OCI-LY1 (cell line): ENCODE measurements at regions not wholly inside any gene's neighbourhood (a gene's known extent, or its start where the extent isn't known, plus 50 kb on each side); places are given as distances from the start of the nearest gene placed in this dataset.

ENCODE experiments used
- EZH2 ChIP-seq: fragments of 200-600 bp; sonication (generic), shearing (Covaris generic); IDR thresholded peaks from 2 replicates; pipeline ENCODE4 v1.8.0; 2017; ENCODE audit warnings: borderline replicate concordance, mixed run types, mild to moderate bottlenecking, antibody characterized with exemption, low read length, moderate library complexity, mixed read lengths
- TF ChIP-seq, protein P1 (sequence below): fragments of 200-600 bp; sonication (generic), shearing (Covaris generic); IDR thresholded peaks from 2 replicates; pipeline ENCODE4 v1.5.1; 2017; ENCODE audit warnings: mild to moderate bottlenecking, antibody characterized with exemption, low read length, moderate library complexity, mixed read lengths

DNA sequence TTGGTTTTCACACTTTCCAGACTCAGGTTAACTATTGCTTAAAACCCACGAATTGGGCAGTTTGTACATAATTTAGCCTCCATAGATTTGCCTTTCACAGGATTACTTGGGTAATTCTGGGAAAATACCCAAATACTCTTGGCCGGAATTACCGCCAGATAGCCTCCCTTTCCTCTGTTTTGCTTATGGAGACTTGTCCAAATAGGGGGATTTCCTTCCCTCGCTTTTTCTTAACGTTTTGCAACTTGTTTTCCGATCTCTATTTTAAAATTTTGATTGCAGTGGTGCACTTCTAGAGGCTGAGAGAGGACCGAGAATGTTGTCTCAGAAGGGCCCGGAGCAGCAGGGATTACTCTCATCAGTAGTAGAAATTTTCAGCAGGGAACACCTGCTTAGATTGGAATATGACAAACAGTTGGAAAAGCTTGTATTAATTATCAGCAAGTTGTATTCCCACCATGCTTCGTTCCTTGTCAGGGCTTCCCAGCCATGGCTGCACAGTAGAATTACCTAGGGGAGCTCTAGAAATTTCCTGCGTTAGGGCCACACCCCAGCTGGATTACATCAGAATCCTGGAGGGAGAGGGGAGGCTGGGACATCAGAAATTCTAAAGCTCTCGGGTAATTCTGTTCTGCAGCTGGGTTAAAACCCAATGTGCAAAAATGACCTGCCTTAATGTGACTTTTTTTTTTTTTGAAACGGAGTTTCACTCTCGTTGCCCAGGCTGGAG, 329.1 kb downstream of the SH3GL2 start:
- TF ChIP-seq, protein P1, sequence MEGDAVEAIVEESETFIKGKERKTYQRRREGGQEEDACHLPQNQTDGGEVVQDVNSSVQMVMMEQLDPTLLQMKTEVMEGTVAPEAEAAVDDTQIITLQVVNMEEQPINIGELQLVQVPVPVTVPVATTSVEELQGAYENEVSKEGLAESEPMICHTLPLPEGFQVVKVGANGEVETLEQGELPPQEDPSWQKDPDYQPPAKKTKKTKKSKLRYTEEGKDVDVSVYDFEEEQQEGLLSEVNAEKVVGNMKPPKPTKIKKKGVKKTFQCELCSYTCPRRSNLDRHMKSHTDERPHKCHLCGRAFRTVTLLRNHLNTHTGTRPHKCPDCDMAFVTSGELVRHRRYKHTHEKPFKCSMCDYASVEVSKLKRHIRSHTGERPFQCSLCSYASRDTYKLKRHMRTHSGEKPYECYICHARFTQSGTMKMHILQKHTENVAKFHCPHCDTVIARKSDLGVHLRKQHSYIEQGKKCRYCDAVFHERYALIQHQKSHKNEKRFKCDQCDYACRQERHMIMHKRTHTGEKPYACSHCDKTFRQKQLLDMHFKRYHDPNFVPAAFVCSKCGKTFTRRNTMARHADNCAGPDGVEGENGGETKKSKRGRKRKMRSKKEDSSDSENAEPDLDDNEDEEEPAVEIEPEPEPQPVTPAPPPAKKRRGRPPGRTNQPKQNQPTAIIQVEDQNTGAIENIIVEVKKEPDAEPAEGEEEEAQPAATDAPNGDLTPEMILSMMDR: no peak
- no peak for TF ChIP-seq EZH2
